B cell (primary cell): ENCODE measurements at regions not wholly inside any gene's neighbourhood (a gene's known extent, or its start where the extent isn't known, plus 50 kb on each side); places are given as distances from the start of the nearest gene placed in this dataset.

ENCODE experiments used
- ATAC-seq: fragments of 200-7000 bp; cut with Tn5 transposase; one replicate; pipeline ENCODE4 v1.10.0; 2021; ENCODE audit warnings: low read depth, mild to moderate bottlenecking, moderate number of reproducible peaks, moderate library complexity
- CTCF ChIA-PET: fragments of 350-600 bp; sonication (Branson Sonifier 250); formaldehyde crosslinking; loops from one replicate; lab custom pipeline; 2021; ENCODE audit warnings: antibody characterized with exemption, inconsistent platforms; lab: Charles Lee
- POLR2A ChIA-PET: fragments of 350-600 bp; sonication (Branson Sonifier 250); formaldehyde crosslinking; loops from one replicate; lab custom pipeline; 2021; ENCODE audit warnings: antibody characterized with exemption; lab: Charles Lee
- DNase-seq: peaks from one replicate; pipeline ENCODE4 v3.0.0; 2013
- H2AFZ ChIP-seq: 2 replicates; pipeline ENCODE4 v1.6.1; 2012; ENCODE audit warnings: mild to moderate bottlenecking, low read depth, low read length; ENCODE audit not compliant: insufficient read depth, poor library complexity, severe bottlenecking
- H3K27ac ChIP-seq, 2 donors: 1 replicate in 1 of 2; 2 replicates in 1 of 2; pipeline ENCODE4 v1.5.1; 2012 to 2013; ENCODE audit warnings: low read length in 2 of 2, mild to moderate bottlenecking in 2 of 2, moderate library complexity in 1 of 2
- H3K27me3 ChIP-seq, 4 experiments: fragments of 200-600 bp in 1 of 4; sonication (generic) in 1 of 4; replicated peaks in 1 of 4; 1 replicate in 2 of 4; 2 replicates in 2 of 4; pipeline versions ENCODE4 v1.6.1 to v1.7.0; 2013 to 2016; ENCODE audit warnings: low read length in 3 of 4, mild to moderate bottlenecking in 2 of 4, mixed read lengths in 1 of 4, moderate library complexity in 1 of 4; ENCODE audit not compliant: insufficient read depth in 4 of 4, control insufficient read depth in 3 of 4; ENCODE audit errors: control extremely low read depth in 1 of 4
- H3K36me3 ChIP-seq, 2 experiments: replicated peaks in 1 of 2; 1 replicate in 1 of 2; 2 replicates in 1 of 2; pipeline versions ENCODE4 v1.6.1 to v1.7.1; 2013; ENCODE audit warnings: low read length in 1 of 2; ENCODE audit not compliant: insufficient read depth in 2 of 2, control insufficient read depth in 1 of 2; ENCODE audit errors: control extremely low read depth in 1 of 2, extremely low read depth in 1 of 2
- H3K4me1 ChIP-seq, 2 donors: fragments of 200-600 bp in 1 of 2; sonication (generic) in 1 of 2; 1 replicate in 1 of 2; 2 replicates in 1 of 2; pipeline versions ENCODE4 v1.5.1 to v1.6.1; 2013 to 2017; ENCODE audit warnings: low read length in 2 of 2; ENCODE audit not compliant: control insufficient read depth in 2 of 2, insufficient read depth in 2 of 2
- H3K4me2 ChIP-seq: replicated peaks from 2 replicates; pipeline ENCODE3; 2012; ENCODE audit warnings: mild to moderate bottlenecking, low read depth, low read length; ENCODE audit not compliant: poor library complexity, severe bottlenecking
- H3K4me3 ChIP-seq, 5 experiments: fragments of 200-600 bp in 1 of 5; sonication (generic) in 1 of 5; 1 replicate in 3 of 5; 2 replicates in 2 of 5; pipeline versions ENCODE4 v1.5.1 to v1.7.0; 2011 to 2016; ENCODE audit warnings: low read length in 4 of 5, mild to moderate bottlenecking in 4 of 5, low read depth in 2 of 5, control low read depth in 1 of 5, moderate library complexity in 1 of 5; ENCODE audit not compliant: insufficient read depth in 1 of 5; ENCODE audit errors: control extremely low read depth in 1 of 5, extremely low read depth in 1 of 5
- H3K79me2 ChIP-seq: fragments of 200-600 bp; sonication (generic); one replicate; pipeline ENCODE4 v1.6.0; 2016; ENCODE audit warnings: low read length; ENCODE audit not compliant: control insufficient read depth, insufficient read depth
- H3K9ac ChIP-seq: fragments of 200-600 bp; sonication (generic); 2 replicates; pipeline ENCODE4 v1.6.1; 2017; ENCODE audit warnings: mild to moderate bottlenecking, low read length, moderate library complexity
- H3K9me3 ChIP-seq, 3 donors: one replicate each; pipeline versions ENCODE4 v1.6.1 to v1.7.1; 2013; ENCODE audit warnings: low read length in 2 of 3; ENCODE audit not compliant: control insufficient read depth in 2 of 3, insufficient read depth in 1 of 3; ENCODE audit errors: control extremely low read depth in 1 of 3
- H4K20me1 ChIP-seq: 2 replicates; pipeline ENCODE4 v1.6.0; 2012; ENCODE audit warnings: mild to moderate bottlenecking, low read length; ENCODE audit not compliant: insufficient read depth, control insufficient read depth, poor library complexity, severe bottlenecking
- H3K27ac Mint-ChIP-seq: one replicate; pipeline ENCODE4 v1.8.0; 2021; ENCODE audit warnings: mixed read lengths
- H3K27me3 Mint-ChIP-seq: one replicate; pipeline ENCODE4 v1.8.0; 2021; ENCODE audit warnings: mixed read lengths
- H3K4me1 Mint-ChIP-seq: one replicate; pipeline ENCODE4 v1.8.0; 2021; ENCODE audit warnings: mixed read lengths
- H3K4me3 Mint-ChIP-seq: one replicate; pipeline ENCODE4 v1.8.0; 2021; ENCODE audit warnings: mixed read lengths
- H3K9me3 Mint-ChIP-seq: one replicate; pipeline ENCODE4 v1.8.0; 2022; ENCODE audit warnings: mixed read lengths; ENCODE audit not compliant: insufficient read depth
- CTCF ChIP-seq: fragments of 200-600 bp; IDR thresholded peaks from one replicate; pipeline ENCODE4 v1.8.0; 2022; ENCODE audit warnings: antibody characterized with exemption, mild to moderate bottlenecking
- EZH2 ChIP-seq: IDR thresholded peaks from 2 replicates; pipeline ENCODE4 v1.6.1; 2012; ENCODE audit warnings: borderline replicate concordance, low read depth, mild to moderate bottlenecking, moderate library complexity, low read length; ENCODE audit not compliant: insufficient read depth, poor library complexity, severe bottlenecking
- WGBS: methylation state at CpG from one replicate; pipeline ENCODE4 v1.1.5; 2013; ENCODE audit warnings: missing lambda C conversion rate; ENCODE audit not compliant: insufficient coverage; 5-methylcytosine and 5-hydroxymethylcytosine counted together
- intact Hi-C: fragments of 100-400 bp; cut with micrococcal nuclease; formaldehyde crosslinking; loops from one replicate; pipeline ENCODE4 v1.10.0; 2022

GRCh38 chr3:64796607-64797399 lies 109.0 kb upstream of the ADAMTS9 start:
- no peak overlapping the region for H2AFZ ChIP-seq
- Mint-ChIP-seq H3K27ac (no peak overlapping the region), H3K27me3 (no peaks in the 10 kb centered on the region), H3K4me1 (no peaks in the 10 kb centered on the region), H3K4me3 (no peak overlapping the region), H3K9me3 (no peaks in the 10 kb centered on the region)
- H3K9me3 ChIP-seq, result peaks cover 0 to under 1% (median 0%) of the 10 kb centered on the region in 3 donors
- H4K20me1 ChIP-seq, result no peaks in the 10 kb centered on the region
- no peak overlapping the region for H3K9ac ChIP-seq
- intact Hi-C loops, result no loop called here
- ChIA-PET CTCF (no interaction called here), POLR2A (no interaction called here)
- no peak overlapping the region for H3K4me2 ChIP-seq
- no peaks in the 10 kb centered on the region for H3K79me2 ChIP-seq
- H3K27ac ChIP-seq, result no peak overlapping the region
- ATAC-seq (no peak), DNase-seq (no peak)
- TF ChIP-seq EZH2 (no peak), CTCF (no peak)
- H3K4me1 ChIP-seq, result no peaks in the 10 kb centered on the region
- H3K36me3 ChIP-seq, result no peaks in the 10 kb centered on the region
- no peaks in the 10 kb centered on the region for H3K27me3 ChIP-seq
- 75% methylated on average over 4 of the region's 7 CpGs for WGBS
- no peak overlapping the region for H3K4me3 ChIP-seq

- Histone ChIP-seq H3K4me1 (no peaks in the 10 kb centered on the region), H3K79me2 (no peaks in the 10 kb centered on the region), H3K9ac (no peak overlapping the region), H3K36me3 (no peaks in the 10 kb centered on the region), H4K20me1 (no peaks in the 10 kb centered on the region), H3K27ac (no peak overlapping the region), H3K27me3 (no peaks in the 10 kb centered on the region), H2AFZ (no peak overlapping the region), H3K4me2 (no peak overlapping the region), H3K9me3 (peaks cover 0 to 4% (median 0%) of the 10 kb centered on the region in 3 donors), H3K4me3 (no peak overlapping the region)
- TF ChIP-seq CTCF (no peak), EZH2 (no peak)
- WGBS, result 100% methylated on average over 2 of the region's 3 CpGs
- DNase-seq (no peak), ATAC-seq (no peak)
- H3K4me1 Mint-ChIP-seq, result no peaks in the 10 kb centered on the region
- CTCF ChIA-PET, result no interaction called here
- no peaks in the 10 kb centered on the region for H3K9me3 Mint-ChIP-seq
- intact Hi-C loops, result no loop called here
- H3K4me3 Mint-ChIP-seq, result no peak overlapping the region
- no peaks in the 10 kb centered on the region for H3K27me3 Mint-ChIP-seq
- H3K27ac Mint-ChIP-seq, result no peak overlapping the region
- POLR2A ChIA-PET, result no interaction called here
Measured at GRCh38 chr3:64792445-64792844, 104.6 kb upstream of the ADAMTS9 start.
